GM19467 (cell line): ENCODE measurements at regions not wholly inside any gene's neighbourhood (a gene's known extent, or its start where the extent isn't known, plus 50 kb on each side); places are given as distances from the start of the nearest gene placed in this dataset.
"Not testable (repeated sequence)": the region's sequence is repeated elsewhere in the genome, so short reads cannot be mapped to it uniquely, and the experiment has no call there.

ENCODE experiments used
- ATAC-seq: cut with Tn5 transposase; IDR thresholded peaks from one replicate; pipeline ENCODE4 v1.9.1; 2021; ENCODE audit warnings: mild to moderate bottlenecking, moderate library complexity; ENCODE audit not compliant: unreplicated experiment

DNA sequence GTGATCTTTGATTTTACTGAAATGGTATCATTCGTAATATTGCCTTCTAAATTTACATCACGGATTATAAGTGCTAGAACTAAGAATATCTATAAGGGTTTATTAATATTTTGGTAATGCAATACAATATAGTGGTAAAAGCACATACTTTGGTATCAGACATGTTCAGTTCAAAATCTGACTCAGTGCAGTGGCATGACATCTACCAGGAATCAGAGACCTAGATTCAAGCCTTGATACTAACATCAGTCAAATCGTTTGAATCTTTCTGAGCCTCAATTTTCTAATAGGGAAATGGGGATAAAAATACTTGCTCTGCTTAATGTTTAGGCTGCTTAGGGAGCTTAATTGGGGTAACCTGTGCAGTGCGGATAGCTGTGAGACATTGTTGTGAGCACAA, 488.0 kb downstream of the BCKDHB start:
- ATAC-seq: no peak

DNA sequence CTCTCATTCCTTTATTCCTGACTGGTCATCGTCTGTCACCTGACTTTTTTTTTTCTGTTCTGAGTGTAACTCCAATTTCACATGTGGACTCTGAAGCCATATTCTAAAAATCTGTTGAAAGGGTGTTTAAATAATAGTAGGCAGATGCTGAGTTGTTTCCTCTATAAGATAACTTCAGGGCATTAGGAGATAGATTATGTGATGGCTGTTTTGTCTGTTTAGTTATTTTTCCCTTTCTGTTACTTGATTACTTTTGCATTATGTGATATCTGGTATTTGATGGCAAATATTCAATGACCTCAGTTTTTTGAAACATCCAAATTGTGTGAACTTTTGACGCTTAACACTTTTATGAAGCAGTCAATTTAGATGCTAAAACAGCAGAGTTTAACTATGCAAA, 486.0 kb downstream of the BCKDHB start:
- ATAC-seq: no peak

DNA sequence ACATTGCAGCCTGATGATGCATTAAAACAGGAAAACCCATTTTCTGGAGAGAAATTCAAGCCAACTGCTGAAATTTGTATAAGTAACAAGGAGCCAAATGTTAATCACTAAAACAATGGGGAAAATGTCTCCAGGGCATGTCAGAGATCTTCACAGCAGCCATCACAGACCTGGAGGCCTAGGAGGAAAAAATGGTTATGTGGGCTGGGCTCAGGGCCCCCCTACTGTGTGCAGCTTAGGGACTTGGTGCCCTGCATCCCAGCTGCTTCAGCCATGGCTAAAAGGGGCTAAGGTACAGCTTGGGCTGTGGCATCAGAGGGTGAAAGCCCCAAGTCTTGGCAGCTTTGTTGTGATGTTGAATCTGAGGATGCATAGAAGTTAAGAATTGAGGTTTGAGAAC, 479.8 kb downstream of the BCKDHB start:
- ATAC-seq: no peak

DNA sequence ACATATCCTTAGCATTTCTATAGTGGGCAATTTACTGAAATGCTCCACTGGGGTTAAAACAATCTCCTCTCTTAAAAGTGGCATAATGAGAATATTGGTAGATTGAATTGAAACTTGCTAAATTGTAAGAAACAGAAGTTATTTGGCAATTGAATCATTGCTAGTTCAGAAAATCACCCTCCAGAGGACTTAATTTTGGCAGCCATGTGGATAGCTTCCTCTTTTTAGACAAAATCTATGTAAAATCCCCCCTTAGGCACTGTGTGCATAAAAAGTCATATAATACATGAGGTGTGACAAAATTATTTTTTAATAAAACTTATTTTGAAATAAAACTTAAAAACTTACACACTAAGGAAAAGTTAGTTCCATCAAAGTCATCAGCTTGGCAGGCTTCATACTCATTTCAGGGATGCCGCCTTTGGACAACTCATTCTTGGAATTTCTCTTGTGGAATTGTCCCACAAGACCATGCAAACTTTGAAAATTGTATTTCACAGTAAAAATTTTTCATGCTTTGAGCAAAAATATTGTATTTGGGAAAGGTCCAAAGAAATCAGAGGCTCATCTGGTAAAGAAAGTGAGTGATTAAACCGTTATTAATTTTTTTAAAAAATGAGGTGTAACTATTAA, 473.0 kb downstream of the BCKDHB start:
- ATAC-seq: no peak

DNA sequence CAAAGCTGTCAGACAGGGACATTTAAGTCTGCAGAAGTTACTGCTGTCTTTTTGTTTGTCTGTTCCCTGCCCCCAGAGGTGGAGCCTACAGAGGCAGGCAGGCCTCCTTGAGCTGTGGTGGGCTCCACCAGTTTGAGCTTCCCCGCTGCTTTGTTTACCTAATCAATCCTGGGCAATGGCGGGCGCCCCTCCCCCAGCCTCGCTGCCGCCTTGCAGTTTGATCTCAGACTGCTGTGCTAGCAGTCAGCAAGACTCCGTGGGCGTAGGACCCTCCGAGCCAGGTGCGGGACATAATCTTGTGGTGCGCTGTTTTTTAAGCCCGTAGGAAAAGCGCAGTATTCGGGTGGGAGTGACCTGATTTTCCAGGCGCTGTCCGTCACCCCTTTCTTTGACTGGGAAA, 466.8 kb downstream of the BCKDHB start:
- ATAC-seq: not testable (repeated sequence)

DNA sequence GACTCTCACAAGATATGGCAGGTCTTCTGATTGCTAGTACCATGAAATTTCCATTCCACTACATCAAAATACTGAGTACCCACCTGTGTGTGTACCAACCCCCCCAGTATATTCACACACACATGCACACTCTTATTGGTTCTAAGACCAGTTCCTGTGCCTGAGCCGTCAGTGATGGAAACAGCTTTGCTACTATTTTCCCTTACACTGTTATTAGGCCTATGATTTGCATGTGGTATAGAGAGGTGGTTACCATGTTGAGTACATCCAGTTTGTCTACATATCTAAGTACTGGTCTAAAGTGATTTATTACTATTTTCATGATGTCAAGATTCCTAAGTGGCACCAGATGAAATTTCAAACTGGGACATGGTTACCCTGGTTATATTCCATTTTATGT, 459.9 kb downstream of the BCKDHB start:
- ATAC-seq: no peak

DNA sequence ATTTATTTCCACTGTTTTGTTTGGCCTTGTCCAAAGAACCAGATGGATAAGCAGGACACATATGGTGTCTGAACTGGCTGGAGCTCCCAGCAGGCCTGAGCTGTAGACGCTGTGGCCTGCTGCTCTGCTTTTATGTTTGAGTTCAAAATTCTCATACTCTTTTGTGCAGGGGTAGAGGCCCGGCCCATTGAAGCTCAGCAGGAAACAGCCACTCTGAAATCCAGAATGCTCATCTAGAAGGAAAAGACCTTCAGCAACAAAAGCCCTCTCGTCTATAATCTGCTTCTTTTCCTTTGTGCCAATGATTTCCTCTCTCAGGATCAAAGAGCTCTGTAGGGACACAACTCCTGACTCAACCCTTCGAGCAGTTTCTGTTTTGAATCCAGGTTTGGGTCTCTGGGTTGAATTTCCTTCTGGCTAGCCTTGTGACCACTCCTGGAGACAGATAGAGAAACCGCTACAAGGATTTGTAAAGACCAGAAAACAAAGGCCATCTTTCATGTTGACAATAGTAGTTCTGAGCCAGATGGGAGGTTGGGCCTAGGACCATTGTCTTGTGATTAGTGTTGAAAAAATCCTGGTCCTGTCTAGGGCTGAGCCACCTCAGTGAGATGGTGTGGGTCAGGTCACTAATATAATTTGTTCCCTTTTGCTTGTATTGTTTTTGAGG, 446.7 kb downstream of the BCKDHB start:
- ATAC-seq: no peak

DNA sequence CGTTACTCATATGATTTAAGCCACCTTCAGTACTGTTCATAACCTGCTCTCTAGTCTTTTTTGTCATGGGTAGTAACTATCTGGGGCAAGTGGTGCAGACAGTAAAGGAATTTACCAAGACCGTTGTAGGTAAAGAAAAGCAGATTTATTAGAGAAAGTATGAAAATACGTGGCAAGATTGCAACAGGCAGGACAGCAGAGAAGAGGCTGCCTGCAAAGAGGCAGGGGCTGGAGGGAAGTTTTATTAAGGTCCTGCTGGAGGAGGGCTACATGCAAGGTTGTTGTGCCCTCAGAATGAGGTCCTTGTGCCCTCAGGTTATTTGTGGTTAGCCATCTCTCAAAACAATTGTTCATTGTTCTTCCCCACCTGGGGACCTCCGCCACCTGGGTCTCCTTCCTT, 444.3 kb downstream of the BCKDHB start:
- ATAC-seq: no peak

DNA sequence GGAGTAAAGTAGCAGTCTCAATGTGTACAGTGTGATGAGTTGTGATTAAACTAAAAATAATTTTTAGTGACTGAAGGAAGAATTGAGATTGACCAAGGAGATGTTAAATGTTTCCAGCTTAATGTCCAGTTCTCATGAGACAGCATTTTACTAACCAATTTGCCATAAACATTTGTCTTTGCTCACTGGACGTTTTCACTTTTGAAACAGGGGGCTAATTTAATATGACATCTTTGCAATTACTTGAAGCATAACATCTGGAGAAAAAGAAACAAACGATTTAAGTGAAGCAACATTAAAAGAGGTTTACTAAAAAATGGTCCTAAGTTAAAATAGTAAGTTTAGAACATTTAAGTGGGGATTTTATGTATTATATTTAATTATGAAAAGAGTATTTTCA, 443.8 kb downstream of the BCKDHB start:
- no peak for ATAC-seq

DNA sequence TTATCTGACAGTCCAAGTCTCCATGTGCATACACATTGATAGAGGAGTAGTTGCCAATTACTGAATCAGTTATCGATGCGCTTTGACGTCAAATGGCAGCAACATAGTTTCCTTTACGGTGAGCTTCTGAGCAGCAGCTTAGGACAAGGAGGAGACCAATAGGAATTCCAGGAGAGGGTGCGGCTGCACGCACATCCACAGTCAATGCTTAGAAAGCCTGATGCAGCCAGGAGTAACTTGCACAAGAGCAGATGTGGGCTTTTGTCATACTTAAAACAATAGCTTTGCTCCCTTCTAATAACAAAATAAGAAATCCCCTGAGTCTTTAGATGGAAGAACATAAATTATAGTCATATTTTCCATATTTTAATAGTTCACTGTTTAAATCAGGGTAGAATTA, 442.1 kb downstream of the BCKDHB start:
- ATAC-seq: no peak

DNA sequence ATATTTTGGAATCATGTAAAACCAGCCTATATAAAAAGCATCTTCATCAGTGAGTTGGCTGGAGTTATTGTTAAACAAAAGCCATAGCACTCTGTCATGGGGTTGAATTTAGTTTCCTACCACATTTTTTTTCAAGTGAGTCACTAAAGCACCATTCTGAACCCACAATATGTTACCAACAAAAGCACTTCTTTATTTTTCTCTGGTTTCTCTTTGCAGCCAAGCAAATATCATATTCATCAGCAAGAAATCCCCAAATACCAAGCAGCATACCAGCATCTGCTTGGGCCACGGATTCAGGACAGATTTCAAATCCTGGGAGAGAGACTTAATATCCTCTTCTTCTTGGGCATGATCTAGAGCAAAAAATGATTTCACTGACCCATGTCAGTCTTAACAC, 441.4 kb downstream of the BCKDHB start:
- no peak for ATAC-seq

DNA sequence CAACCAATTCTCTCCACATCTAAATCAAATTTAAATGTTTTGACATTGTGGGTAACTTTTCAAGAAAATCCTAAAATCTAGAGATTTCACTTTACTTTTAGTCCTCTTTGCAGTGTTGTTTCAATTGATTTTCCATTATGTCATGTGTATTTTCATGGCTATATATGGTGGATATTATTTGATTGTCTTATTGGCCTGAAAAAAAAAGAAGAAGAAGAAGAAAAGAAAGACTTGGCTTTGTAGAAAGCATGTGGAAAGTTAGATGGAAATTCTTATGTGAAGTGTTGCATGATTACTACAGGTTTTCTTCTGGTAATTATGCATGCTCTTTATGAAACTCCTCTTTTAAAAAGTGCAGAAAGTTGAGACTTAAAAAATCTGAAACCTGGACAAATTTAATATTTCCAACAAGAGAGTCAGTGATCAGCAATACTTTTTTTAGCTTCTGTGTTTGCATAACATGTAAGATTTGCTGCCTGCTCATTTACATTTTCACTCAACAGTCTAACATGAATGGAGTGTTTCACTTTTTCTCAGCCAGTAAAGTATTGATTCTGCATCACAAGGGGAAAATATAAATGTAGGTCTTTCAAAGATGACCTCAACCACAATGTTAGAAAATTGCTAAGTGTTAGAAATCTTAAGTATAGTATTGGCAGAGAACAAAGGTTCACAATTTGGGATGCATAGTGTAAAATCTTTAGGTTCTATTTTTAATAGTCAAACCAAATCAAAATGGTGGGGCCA, 438.7 kb downstream of the BCKDHB start:
- no peak for ATAC-seq

DNA sequence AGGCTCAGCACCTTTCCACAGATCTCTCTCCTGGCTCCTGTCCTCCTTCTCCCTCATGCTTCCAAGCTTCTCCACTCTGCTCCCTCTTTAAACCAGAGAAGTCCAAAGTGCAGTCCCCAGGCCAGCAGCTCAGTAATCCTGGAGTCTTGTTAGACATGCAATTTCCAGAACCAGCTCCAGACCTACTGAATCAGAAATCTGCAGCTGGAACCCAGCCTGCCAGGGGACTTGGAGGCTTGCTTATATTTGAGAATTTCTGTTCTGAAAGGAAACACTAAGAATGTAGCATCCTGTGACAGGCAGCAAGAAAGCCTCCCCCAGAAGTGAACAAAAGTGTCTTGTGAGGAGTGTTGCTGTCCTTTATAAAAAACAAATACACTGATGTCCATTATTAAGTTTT, 438.1 kb downstream of the BCKDHB start:
- no peak for ATAC-seq

DNA sequence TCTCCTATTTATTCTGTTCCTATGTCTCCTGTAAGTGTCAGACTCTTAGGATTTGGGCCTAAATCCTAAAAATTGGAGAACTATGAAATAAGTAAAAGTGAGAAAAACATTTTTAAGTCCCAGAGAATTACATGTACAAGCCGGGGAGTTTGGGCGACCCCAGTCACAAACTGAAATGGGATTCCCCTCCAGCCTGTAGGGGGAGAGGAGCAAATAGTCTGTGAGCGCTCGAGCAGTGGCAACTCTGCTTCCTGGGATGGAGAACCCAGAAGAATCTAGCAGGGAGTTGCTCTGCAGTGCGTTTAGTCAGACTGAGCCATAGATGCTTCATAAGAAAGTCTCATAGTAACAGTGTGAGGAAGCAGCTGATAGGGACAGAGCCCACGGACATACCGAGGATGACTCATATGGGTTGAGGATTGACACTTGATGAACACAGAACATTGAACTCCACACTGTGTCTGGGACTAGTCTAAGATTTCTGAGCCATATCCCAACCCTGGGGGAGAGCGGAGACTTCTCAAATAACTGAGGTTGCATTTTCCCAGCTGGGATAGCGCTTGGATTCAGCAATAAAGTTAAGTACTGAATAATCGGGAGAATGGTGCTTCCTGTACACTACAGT, 437.2 kb downstream of the BCKDHB start:
- ATAC-seq: no peak

DNA sequence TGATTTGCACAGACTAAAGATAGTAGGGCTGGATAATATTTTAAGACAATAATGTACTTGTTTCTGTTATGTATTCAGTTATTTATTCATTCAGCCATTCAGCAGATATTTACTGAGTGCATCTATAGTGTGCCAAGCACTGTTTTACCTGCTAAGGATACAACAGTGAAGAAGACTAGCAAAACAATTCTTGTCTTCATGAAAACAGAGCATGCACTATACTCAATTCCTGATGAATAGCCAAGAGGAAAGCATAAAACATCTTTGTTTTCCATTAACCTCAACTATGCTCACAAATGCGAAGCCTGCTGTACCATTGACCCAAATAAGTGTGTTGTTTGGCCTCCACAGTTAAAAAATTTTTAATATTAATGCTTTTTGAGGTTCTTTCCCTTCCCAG, 436.7 kb downstream of the BCKDHB start:
- no peak for ATAC-seq

DNA sequence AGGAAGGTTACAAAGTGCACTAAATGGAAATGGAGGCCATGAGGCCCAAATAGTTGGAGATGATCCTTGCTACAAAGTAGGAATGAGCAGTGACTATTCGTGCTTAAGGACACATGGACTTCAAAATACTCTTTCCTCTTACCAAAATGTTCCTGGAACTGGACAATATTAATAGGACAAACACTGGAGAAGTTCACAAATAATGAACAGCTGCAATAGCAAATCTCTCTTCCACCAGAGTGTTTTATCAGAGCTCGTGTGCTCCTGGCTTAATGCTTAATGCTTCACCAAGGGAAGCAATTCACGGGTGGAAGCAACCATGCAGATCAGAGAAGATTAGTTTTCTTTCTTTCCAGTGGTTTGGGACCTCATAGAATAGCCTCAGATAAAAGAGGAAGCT, 435.4 kb downstream of the BCKDHB start:
- no peak for ATAC-seq

DNA sequence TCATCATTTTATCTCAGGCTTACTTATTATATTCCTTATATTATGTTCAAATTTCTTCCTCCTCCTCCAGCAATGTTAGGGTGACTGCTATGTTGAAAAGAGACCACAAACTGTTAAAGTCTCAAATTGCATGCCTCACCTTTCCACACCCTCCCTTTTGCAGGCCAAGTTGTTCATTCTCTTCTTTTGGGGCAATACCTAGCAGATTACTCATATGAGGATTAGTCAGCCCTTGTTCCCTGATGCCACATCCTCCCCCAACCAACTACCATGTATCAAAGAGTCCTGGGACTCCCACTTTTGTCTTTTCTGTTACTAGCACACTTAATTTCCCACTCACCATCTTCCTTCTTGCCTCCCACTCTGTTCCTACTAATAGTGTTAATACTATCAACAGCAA, 434.7 kb downstream of the BCKDHB start:
- no peak for ATAC-seq

DNA sequence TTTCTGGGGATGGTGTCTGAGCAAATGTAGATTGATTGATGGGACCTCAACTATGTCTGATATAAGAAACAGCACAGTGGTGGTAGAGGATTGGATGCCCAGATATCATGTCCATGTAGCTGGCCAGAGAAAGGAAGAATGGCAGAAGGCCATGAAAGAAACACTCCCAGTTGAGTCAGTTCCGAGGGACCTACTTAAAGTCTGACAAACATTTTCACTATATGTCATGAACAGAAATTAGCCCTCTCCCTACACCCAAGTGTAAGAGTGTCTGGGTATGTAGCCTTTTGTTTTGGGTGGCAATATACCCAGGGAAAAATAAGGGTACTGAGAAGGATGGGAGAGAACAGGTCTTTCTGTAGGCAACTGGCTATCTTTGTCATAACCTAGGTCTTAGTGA, 434.2 kb downstream of the BCKDHB start:
- no peak for ATAC-seq

DNA sequence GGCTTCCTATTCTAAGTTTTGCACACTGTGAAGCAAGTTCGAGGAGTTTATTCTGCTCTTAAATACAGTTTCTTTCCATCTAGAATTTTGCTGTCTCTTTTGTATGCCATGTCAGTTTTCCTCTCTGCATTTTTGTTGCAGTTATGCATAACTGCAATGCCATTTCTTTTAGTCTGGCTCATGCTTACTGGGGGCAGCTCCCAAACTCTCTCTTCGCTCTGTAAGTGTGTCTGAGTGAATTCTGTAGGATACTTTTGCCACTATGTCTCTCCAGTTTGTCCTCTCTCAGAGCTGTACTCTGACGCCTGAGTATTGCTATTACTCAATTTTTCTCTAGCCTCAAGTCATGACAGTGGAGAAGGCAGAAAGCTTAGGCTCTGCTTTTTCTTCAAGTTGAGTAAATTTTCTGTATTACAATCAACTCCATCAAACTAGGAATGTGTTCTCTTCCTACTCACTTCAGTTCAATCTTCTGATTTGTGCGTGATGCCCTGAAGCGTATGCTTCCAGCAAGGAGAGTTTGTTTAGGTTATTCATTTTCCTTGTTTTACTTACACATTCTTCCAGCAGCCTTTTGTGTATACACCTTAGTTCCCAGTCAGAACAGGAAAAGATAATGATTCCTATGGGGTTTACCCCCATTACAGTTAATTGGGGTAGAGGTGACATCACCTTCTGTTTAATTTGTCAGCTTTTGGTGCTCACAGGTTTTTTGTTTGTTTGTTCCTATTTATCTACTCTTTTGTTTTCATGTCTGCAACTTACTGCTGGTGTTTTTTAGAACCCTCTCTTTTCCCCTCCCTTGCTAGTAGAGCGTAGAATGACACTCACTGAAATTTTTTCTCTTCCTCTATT, 430.9 kb downstream of the BCKDHB start:
- no peak for ATAC-seq

DNA sequence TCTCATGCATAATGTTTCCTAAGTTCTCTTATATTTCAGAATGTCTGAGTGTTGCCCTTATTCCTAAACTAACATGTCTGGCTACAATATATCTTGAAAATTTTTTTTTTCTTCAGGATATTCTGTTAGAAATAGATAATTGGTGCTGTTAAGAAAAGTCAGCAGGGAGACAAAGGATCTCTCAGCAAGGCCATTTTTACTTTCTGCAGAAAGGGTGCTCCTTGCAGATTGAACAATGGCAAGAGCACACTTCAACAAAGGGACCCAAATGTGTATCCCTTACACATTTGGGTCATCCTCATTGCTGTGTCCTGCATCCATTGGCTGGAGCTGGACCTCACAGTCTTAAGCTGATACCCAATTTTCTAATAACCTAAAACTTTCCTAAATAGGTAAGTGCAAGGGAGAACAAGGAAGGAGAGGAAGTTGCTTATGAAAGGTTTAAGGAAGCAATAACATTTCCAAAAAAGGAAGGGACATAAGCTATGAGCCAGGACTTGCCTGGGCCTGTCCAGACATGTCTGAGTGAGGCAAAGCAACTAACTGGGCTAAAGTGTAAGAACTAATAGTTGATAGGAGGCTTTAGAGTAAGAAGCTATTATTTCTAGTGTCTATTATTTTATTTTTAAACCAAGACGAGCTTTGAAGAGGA, 429.6 kb downstream of the BCKDHB start:
- no peak for ATAC-seq
